Pancreas (tissue), 10 donors: ENCODE measurements at regions not wholly inside any gene's neighbourhood (a gene's known extent, or its start where the extent isn't known, plus 50 kb on each side); places are given as distances from the start of the nearest gene placed in this dataset.

Source experiments
- ATAC-seq, 4 donors: fragments of 200-7000 bp; cut with Tn5 transposase; one replicate each; pipeline versions ENCODE4 v1.8.0 to v1.9.1; 2020; ENCODE audit warnings: mild to moderate bottlenecking in 4 of 4, moderate library complexity in 4 of 4
- DNase-seq, 6 donors: peaks; one replicate each; pipeline ENCODE4 v3.0.0-alpha.2; 2020
- FAIRE-seq: peaks from 2 replicates; lab custom pipeline; 2012; peaks lifted over from hg19 to GRCh38; lab: Jason Lieb, UNC
- H3K27ac ChIP-seq, 4 donors: fragments of 200-600 bp; sonication (generic); 1 replicate in 3 of 4; 2 replicates in 1 of 4; pipeline versions ENCODE4 v1.5.0 to v1.8.0; 2020
- H3K27me3 ChIP-seq, 4 donors: fragments of 200-600 bp; one replicate each; pipeline ENCODE4 v1.8.0; 2021
- H3K36me3 ChIP-seq, 3 donors: fragments of 200-600 bp; sonication (generic) in 1 of 3; one replicate each; pipeline versions ENCODE4 v1.5.0 to v1.8.0; 2020 to 2021
- H3K4me1 ChIP-seq, 3 donors: fragments of 200-600 bp; one replicate each; pipeline ENCODE4 v1.8.0; 2021
- H3K4me3 ChIP-seq, 4 donors: fragments of 200-600 bp; sonication (generic) in 2 of 4; one replicate each; pipeline versions ENCODE4 v1.5.0 to v1.8.0; 2020 to 2021
- H3K9me3 ChIP-seq, 4 donors: fragments of 200-600 bp; one replicate each; pipeline ENCODE4 v1.8.0; 2021
- CTCF ChIP-seq, 4 donors: fragments of 200-600 bp; sonication (generic) in 3 of 4; IDR thresholded peaks; one replicate each; pipeline versions ENCODE4 v1.5.0 to v1.8.0; 2021; ENCODE audit warnings: antibody characterized with exemption in 4 of 4
- WGBS, 2 donors: extraction: QIAGEN DNeasy Blood & Tissue Kit; methylation state at CpG; one replicate each; pipeline ENCODE4 v1.1.7; 2013; 5-methylcytosine and 5-hydroxymethylcytosine counted together
- intact Hi-C, 3 donors: fragments of 100-400 bp; cut with DNase I; formaldehyde crosslinking; loops; one replicate each; pipeline versions ENCODE4 v1.11.1 to v1.14.2; 2022
- donor health status: healthy with polysubstance abuse.
- donor health status: DM: no; HTN: no; CAD: no; lungs with moderate emphysema.
- donor health status: DM: no; HTN: no; CAD: no.
- donor health status: control.
- donor health status: control.
- donor health status: Bipolar disorder and iron deficiency.
- donor health status: DM: yes; HTN: yes; CAD: no.
- donor health status: DM: no; HTN: no; CAD: no.
- donor health status: DM: no; HTN: no; CAD: no.
- donor health status: DM: yes; HTN: yes; CAD: no.

GRCh38 chr2:207471261-207471660 is 58.5 kb upstream of the CREB1 start:
- no peaks in the 10 kb centered on the region for H3K36me3 ChIP-seq
- FAIRE-seq (no peak), ATAC-seq (no peak), DNase-seq (no peak)
- no peak overlapping the region for H3K4me3 ChIP-seq
- H3K4me1 ChIP-seq: no peaks in the 10 kb centered on the region
- H3K9me3 ChIP-seq: no peaks in the 10 kb centered on the region
- intact Hi-C loops: loop anchor here in 2 of 3 donors (5.0 to 10.0 kb wide), 4 partner anchors 489 to 776 kb away; no protein-coding TSS in a partner anchor
- no peaks in the 10 kb centered on the region for H3K27me3 ChIP-seq
- WGBS, 2 donors: 72 to 77% methylated on average over 4 of the region's 4 CpGs
- no peak for TF ChIP-seq CTCF (IDR thresholded peaks at IDR 0.05)
- H3K27ac ChIP-seq: no peak overlapping the region

GRCh38 chr2:207472343-207473048 is 57.3 kb upstream of the CREB1 start:
- Histone ChIP-seq H3K4me1 (no peaks in the 10 kb centered on the region), H3K27ac (no peak overlapping the region)

GRCh38 chr2:207473049-207473930 is 56.5 kb upstream of the CREB1 start:
- Histone ChIP-seq H3K27me3 (no peaks in the 10 kb centered on the region), H3K27ac (no peak overlapping the region), H3K4me1 (no peaks in the 10 kb centered on the region), H3K36me3 (no peaks in the 10 kb centered on the region), H3K9me3 (no peaks in the 10 kb centered on the region), H3K4me3 (no peak overlapping the region)
- intact Hi-C loops: loop anchor here in 2 of 3 donors (5.0 to 10.0 kb wide), 4 partner anchors 491 to 778 kb away; no protein-coding TSS in a partner anchor
- 31 to 34% methylated on average over 9 of the region's 9 CpGs for WGBS, 2 donors
- FAIRE-seq: no peak
- no peak for DNase-seq
- TF ChIP-seq CTCF (IDR thresholded peaks at IDR 0.05): peak in 1 of 4 donors; percentile 30
- ATAC-seq: peak; percentile 43 to 85 (median 78)

More at GRCh38 chr2:207472343-207473048, 57.3 kb upstream of the CREB1 start:
- Histone ChIP-seq H3K27me3 (no peaks in the 10 kb centered on the region), H3K4me3 (no peak overlapping the region), H3K9me3 (no peaks in the 10 kb centered on the region), H3K36me3 (no peaks in the 10 kb centered on the region)
- no peak for TF ChIP-seq CTCF (IDR thresholded peaks at IDR 0.05)
- peak in 2 of 4 donors; percentile 9 to 20 for ATAC-seq
- DNase-seq: no peak
- intact Hi-C loops: loop anchor here in 2 of 3 donors (5.0 to 10.0 kb wide), 4 partner anchors 490 to 778 kb away; no protein-coding TSS in a partner anchor
- FAIRE-seq: no peak
- WGBS, 2 donors: 68 to 74% methylated on average over 11 of the region's 11 CpGs

- Histone ChIP-seq H3K9me3 (no peaks in the 10 kb centered on the region), H3K27me3 (no peaks in the 10 kb centered on the region), H3K4me3 (no peak overlapping the region), H3K27ac (no peak overlapping the region), H3K36me3 (no peaks in the 10 kb centered on the region), H3K4me1 (no peaks in the 10 kb centered on the region)
- intact Hi-C loops: loop anchor here in 2 of 3 donors (5.0 to 10.0 kb wide), 4 partner anchors 492 to 779 kb away; no protein-coding TSS in a partner anchor
- 78% methylated on average over 5 of the region's 5 CpGs for WGBS, 2 donors
- DNase-seq (no peak), ATAC-seq (no peak), FAIRE-seq (no peak)
- TF ChIP-seq CTCF (IDR thresholded peaks at IDR 0.05): no peak
Measured at GRCh38 chr2:207473931-207474235, 55.9 kb upstream of the CREB1 start.
